Epidermal melanocyte (primary cell): ENCODE measurements at regions not wholly inside any gene's neighbourhood (a gene's known extent, or its start where the extent isn't known, plus 50 kb on each side); places are given as distances from the start of the nearest gene placed in this dataset.

Experiments used
- DNase-seq: peaks from one replicate; pipeline ENCODE4 v3.0.0; 2011; ENCODE audit warnings: low spot score; ENCODE audit not compliant: insufficient read length

DNA sequence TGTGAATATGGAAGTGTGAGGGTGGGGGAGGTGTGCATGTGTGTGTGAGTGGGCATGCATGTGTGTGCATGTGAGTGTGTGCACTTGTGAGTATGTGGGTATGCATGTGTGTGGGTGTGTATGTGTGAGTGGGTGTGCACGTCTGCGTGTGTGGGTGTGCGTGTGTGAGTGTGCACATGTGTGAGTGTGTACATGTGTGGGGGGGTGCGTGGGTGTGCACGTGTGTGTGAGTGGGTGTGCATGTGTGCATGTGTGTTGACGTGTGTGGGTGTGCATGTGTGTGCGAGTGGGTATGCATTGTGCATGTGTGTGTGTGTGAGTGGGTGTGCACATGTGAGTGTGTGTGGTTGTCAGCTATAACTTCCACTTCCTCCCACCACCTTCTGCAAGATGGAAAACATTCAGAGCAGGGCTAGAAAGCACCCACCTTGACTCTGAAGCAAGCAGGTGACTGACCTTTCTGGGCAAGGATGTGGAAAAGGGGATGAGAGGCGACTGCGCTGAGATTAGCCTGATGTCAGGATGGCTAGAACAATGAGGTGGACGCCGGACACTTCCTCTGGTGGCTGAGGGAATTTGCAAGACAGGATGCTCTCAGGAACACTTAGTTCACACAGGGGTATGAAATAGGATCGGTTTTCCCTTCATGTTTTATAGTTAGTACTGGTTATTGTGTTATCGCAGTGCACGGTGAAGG, 103.6 kb downstream of the ACKR3 start:
- DNase-seq, result no peak

DNA sequence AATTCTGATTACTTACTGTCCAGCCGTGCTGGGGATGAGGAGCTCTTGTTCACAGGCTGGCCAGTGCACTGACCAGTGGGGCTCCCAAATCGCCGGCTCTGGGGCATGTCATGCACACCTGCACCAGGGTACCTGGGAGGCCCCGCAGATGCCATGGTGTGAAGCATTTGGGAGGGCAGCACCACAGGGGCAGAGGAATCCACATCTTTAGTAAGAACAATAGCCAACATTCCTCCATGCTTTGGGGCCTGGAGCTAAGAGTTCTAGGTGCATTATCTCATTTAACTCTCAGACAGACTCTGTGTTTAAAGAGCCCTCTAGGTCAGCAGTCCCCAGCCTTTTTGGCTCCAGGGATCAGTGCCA, 104.2 kb downstream of the ACKR3 start:
- DNase-seq, result no peak

DNA sequence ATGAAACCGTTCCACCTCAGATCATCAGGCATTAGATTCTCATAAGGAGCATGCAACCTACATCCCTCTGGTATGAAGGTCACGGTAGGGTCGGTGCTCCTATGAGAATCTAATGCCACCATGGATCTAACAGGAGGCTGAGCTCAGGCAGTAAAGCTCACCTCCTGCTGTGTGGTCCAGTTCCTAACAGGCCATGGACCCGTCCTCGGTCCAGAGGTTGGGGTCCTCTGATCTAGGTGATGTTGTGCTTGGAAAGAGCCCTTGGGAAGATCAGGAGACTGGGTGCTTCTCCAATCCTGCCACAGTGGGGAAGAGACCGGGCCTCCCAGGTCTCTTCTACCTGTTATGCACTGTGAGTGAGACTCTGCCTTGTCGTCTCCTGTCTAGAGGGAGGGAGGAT, 104.6 kb downstream of the ACKR3 start:
- DNase-seq, result no peak

DNA sequence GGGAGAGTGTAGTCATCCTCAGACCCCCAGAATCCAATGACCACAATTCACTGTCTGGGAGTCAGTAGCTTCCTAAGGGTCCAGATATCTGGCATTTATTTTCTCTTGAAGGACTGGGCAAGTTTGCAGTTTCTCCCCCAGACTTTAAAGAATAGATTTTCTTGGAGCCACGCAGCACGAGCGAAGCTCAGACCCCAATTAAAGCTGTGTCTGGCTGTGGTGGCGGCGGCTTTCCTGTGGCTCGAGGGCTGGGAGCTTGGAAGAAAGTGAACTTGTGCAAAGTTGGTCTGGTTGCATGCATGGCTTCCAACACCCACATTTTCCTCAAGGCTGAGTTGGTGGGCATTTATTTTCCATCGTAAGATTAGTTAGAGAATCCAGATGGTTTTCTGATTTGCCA, 105.0 kb downstream of the ACKR3 start:
- DNase-seq, result no peak

DNA sequence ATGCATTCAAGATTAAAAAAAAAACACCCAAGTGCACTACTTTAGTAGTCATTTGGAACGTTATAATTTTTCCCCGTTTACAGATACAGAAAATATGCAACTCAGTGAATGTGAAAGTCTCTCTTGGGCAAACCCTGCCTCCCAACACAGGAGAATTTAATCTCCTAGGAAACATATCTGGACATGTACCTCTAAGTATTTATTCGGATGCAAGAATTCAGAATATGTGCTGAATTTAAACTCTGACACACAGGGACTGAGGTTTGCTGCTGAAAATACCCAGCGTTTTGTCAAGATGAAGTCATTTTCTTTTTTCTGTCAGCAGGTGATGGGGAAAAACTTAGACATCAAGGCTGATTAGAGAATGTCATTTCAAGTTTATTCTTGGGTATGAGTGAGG, 105.4 kb downstream of the ACKR3 start:
- DNase-seq, result no peak

DNA sequence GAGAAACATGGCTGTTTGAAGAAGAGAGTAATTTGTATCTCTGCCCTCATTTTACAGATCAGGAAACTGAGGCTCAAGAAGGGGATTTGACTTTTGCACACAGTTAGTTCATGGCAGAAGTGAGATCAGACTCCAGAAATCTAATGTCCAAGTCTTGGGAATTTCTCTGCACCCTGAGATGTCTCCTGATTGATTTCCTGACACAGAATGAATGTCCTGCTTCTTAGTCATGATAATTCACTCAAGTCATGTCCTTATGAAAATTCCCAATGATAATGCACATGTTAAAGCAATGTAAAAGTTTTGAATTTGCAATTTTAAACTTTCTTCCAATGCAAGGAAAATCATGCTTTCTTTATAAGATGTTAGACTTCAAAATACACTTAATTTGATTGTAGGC, 105.9 kb downstream of the ACKR3 start:
- DNase-seq, result no peak

DNA sequence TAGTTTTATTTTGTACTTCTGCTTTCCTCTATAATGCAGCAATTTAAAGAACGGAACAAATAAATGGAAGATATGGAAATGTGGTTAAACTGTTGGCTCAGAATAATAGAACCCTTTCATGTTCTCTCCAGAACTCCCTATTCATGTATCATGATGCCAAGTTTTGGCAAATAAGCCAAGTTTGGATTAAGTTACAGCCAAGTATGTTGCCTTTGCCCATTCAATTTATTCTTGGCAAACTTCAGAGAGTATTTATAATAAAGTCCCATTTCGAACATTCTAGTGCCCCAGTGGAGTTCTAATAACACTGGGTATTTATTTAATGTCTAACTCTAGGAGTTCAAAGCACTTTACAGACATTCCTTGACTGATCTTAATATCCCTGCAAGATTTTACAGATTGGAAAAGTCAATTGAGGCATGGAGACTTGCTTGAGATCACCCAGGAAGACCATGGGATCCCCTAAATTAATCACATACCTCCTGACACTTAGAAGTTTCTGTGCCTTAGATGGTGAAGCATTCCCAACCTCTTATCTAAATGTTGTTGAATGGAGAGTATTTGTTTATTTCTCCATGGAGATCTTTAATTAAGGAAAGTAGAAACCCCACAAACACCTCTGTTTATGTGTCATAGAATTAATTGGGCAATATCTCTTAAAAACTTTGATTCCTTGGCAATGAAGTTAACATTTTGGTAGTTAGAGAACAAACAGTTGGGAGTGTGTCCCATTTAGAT, 106.7 kb downstream of the ACKR3 start:
- DNase-seq, result no peak

DNA sequence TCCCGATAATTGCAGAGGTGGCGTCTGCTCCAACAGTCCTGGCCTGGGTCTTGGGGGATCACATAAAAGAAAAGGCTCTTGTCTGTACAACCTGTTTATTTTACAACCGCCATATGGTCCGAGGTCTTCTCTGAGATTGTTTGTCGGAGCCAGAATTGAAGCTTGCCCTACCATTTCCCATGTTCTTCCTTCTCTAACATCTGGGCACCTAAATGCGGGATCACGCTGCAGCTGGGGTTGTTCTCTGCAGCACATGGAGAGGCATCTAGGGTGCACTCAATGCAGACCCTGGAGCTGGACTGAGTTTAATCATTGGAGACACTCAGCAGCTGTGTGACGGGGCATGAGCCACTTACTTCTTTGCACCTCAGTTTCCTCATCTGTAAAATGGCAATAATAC, 107.7 kb downstream of the ACKR3 start:
- no peak for DNase-seq

DNA sequence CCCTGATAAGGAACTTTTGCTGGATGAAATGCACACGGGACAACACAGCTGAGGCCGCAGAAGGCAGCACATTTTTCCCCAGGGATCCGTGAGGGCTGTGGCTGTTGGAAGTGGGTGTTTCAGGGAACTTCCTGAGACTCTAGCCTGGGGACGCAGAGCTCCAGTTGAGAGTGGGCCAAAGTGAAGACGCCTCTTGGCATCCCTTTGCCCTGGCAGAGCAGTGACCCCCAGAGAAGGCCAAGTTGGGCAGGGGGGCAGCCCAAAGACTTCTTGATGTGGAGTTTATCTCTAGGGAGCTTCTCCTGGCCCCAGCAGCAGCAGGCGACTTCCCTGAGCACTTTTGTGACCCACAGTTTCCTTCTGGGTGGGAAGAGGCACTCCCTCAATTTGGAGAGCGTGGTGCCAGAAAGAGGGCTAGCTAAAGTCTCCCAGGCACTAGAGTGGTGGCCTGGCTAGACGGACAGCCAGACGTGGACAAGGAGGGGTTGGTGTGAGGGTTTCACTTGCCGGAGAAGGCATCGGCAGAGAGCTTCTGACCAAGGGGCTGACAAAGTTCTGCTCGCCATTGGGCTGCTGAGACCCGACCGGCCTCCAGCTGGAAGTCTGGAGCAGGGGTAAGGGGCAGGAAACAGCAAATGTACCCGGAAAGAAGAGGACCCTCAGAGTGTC, 108.8 kb downstream of the ACKR3 start:
- no peak for DNase-seq

DNA sequence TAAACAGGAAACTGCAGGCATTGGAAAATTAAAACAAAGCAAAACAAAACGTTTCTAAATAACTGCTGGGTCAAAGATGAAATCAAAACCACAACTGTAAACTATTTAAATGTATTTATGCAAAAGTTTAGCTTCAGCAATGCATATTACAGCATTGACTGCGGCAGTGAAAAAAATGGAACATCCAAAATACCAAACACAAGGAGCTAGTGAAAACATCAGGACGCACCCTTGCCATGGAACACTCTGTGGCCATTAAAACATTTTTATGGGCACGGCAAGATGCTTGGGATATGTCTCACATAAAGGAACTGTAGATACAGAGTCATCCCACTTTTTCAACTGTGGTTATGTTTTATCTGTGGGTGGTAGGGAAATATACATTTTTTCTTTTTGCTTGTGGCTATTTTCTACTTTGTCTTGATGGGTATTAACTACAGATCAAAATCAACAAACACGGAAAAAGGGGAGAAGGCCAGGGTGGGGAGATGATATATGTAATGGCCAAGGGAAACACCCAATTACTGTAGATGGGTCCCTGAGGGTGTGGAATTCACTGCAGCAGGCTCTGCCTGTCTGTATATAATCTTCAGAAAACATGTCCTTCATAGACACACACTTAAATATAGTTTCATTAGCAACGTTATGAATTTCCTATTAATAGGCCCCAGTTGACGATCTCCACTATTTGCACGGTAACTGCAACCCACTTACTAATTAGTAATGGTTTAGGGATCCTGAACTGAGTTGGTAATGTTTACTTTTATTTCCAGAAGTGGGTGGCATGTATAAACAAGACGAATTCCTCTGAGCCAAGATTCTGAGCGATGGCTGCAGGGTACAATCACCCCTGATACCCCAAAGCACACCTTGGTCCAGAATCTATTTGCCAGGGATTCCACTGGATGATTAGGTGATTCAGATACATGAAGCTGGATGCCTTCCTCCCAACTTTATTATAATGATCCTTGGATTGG, 110.5 kb downstream of the ACKR3 start:
- no peak for DNase-seq

DNA sequence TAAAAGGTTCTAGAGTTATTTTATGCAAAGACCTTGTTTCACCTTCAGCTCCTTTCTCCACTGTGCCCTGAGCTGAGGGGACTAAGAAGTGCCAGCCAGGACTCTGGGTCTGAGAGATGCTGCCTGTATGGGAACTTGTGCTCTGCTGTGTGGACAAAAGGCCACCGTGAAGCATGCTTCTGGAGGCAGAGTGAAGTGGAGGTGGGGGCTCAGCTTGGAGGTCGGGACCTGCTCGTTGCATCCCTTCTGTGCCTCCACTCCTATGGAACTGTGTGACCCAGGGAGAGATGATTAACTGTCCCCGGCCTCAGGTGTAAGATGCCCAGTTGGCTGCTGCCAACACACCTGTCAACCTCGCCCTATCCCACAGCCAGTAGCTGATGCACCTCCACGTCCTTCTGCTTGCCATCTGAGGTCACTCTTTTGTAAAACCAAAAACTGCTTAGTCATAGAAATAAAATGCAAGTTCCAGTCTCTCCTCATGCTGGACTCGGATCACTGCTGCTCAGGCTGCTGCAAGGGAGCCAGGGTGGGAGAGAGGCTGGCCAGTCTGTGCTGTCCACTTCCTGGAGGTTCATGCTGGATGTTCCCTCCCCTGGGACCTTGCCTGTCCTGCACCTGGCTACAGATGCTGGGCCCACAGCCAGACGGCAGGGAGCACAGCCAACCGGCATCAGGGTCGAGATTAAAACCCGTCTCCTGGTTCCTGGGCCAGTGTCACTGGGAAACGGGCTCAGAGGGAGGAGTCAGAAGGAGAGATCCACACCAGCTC, 113.2 kb downstream of the ACKR3 start:
- DNase-seq, result no peak

DNA sequence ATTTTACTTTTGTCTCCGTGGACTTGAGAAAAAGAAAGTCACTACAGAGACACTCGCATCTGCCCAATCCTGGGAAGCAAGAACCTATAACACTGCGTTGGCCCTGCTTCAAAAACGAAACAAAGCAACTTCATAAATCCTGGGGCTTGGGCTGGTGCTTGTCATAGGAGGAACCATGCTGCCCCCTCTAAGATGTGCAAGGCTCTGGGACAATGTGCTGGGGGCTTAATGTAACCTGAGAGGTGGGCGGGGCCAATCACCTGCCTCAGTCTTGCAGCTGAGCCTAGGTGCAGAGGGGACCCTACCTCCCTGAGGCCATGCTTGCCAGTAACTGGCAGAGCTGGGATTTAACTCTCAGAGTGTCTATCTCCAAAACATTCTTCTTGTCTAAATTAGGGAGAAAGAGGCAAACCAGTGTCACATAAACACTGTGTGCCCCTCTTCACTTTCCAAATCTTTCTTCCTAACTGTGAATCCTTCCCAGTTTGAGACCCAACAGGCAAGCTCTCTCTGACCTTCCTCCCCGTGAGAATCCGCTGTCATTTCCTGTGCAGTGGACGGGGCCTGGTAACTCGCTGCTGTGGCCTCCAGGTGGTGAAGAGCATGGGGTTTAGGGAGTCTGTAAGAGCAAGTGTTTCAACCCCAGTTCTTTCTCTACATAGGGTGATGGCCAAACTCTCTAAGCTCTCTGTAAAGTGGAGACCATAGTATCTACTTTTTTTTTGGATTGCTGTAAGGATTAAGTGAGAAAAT, 115.1 kb downstream of the ACKR3 start:
- DNase-seq, result no peak

DNA sequence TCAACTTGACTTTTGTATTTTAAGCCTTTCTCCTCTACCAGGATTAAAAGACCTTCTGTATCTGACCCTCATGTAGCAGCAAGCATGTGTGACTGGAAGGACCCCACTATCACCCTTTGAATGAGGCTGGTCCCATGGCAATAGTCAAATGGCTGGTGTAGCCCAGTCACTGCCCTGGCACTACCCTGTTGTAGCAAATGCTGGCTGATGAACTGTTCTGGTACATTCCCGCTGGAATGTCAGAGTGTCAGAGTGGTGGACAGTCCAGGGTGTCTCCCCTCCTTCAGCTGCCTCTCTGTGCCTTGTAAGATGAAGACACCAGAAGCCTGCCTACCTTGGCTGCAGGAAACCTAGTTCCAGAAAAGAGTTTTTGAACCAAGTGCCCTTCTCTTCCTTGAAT, 115.7 kb downstream of the ACKR3 start:
- DNase-seq, result no peak

DNA sequence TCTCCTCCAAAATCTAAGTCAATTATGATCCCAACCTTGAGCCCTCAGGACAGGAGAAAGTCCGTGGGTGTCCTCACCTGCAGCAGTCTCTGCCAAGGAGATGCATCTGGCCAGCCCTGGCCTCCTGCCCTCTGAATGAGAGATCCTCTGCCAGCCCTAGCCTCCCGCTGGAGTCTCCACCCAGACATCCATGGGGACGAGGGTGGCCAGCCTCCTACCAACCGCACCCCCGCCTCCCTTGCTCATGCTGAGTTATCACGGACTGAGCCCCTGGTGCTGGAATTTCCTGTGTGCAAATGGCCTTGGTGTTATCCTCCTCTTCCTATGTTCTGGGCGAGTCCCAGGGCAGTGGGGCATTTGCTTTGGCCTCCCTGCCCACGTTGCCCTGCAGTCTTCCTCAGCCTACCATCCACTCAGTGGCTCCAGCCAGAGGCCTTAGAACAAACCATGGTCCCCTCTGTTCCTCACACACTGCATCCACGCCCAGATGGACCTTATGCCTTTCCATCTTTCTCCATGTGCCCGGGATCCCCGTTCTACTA, 116.4 kb downstream of the ACKR3 start:
- DNase-seq, result no peak

DNA sequence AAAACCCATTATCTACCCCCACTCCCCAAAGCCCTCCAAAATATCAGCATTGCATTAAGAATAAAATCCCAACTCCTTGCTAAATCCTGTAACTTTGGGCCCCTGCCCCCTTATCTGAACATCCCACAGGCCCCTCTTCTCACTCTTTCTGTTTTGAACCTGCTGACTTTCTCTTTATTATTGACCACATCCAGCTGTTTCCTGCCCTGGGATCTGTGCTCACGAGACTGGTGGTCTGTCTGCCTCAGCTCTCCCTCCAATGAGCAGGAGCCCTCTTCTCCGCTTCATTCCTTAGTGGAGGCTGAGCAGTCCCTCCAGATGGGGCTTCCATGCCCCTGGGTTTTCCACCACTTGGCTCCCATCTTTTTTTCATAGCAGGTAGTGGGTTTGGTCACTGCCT, 116.9 kb downstream of the ACKR3 start:
- no peak for DNase-seq

DNA sequence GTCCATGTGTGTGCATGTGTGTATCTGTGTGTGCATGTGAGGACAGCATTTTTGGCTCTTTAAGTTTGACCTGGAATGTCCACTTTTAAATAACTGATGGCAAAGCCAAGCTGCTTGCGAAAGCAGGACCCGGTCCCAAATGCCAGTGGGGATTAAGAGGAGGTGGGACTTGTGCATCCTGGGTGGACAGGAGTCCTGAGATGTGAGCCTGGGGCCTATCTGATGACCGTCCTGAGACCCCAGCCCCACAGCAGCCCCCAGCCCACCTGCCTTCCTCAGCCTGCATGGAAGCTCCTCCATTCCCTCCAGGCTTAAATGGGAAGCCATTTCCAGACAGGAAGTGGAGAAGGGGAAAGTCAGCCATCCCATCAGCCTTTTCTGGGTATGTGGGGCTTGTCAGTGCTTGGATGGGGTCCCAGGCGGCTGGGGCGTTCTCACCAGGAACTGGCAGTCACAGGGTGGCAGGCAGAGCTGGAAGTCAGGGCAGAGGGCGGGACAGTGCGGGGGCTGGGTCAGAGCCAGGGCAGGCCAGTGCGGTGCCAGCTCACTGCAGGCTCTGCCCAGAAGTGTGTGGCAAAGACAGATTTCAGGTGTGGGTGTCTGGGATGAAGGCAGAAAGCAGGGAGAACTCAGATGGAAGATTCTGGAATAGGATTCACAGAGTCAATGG, 117.8 kb downstream of the ACKR3 start:
- DNase-seq, result no peak

DNA sequence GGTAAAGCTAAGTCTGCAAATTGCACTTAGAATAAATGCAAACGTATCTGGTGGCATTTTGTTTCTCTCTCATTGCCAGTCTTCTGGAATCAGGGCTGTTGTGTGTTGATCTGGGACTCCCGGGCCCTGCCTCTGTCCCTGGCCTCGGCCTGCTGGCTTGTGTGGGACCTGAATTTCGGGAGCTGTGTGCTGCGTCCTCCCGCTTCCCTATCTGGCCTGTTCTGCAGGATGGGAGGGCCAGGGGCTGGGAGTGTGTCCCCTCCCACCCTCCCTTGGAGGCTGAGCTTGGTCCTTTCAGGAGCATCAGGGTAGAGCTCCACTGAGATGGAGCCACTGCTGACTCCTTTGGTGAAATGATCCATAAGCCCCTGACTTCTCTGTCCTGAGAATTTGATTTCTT, 118.5 kb downstream of the ACKR3 start:
- DNase-seq, result no peak

DNA sequence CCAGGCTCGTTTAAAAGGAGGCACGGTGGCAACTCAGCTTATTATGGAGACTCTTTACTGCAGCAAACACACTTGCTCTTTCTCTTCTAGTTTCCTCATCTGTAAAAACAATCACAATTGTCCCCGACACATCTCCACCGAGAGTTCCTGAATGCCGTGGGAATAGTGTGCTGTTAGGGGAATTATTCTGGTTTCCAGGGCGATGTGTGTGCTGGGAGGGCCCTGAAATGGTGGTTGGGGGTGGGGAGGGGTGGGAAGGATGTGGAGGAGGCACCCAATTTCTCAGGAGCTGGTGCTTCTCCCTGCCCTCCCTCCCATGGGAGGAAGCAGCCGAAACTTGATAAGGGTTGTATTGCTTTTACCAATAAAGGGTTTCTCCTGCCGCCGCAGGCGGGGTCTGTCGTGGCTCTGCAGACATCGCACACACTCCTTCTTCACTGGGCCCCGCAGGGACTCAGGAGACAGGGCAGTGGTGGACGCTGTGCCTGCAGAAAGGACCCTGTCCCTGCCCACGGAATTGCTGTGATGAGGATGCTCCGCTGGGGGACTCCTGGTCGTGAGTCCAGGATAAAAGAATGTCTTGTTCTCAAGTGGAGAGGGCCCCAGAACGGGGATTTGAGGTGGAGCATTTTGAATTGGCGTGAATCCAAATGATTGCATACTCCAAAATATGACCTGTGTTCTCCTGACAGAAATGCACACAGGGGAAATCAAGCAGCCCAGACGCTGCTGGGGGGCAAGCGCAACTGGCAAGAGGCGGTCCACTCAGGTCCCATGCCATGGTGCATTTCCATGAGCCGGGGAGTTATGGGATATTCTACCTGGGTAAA, 119.2 kb downstream of the ACKR3 start:
- no peak for DNase-seq

DNA sequence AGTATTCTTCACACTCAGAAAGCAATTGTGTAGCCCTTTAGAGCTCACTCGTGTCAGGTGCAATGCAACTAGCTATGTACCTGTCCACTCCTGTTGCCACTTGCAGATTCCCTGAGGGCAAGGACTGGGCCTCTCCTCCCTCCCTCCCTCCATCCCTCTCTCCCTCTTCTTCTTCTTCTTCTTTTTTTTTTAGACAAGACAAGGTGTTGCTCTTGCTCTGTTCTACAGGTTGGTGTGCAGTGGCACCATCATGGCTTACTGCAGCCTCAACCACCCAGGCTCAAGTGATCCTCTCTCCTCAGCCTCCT, 119.7 kb downstream of the ACKR3 start:
- DNase-seq, result no peak
